NCI-H146 treated with DMSO at 0.1 percent for 48 hours (cell line): ENCODE measurements at regions not wholly inside any gene's neighbourhood (a gene's known extent, or its start where the extent isn't known, plus 50 kb on each side); places are given as distances from the start of the nearest gene placed in this dataset.

Source experiments
- DNase-seq: peaks from one replicate; lab custom pipeline; 2025; ENCODE audit not compliant: unreplicated experiment; lab: John Stamatoyannopoulos, UW

- DNase-seq: no peak
Observed at GRCh38 chr6:81484251-81484650, 268.2 kb downstream of the TENT5A start.

- DNase-seq: no peak
Observed at GRCh38 chr6:81480139-81480538, 272.3 kb downstream of the TENT5A start.

GRCh38 chr6:81476881-81477280, 275.6 kb downstream of the TENT5A start:
- no peak for DNase-seq

GRCh38 chr6:81475646-81476045, 276.8 kb downstream of the TENT5A start:
- no peak for DNase-seq

- DNase-seq: no peak
Observed at GRCh38 chr6:81465859-81466258, 286.6 kb downstream of the TENT5A start.

- DNase-seq: no peak
Observed at GRCh38 chr6:81456416-81456815, 296.1 kb downstream of the TENT5A start.

- no peak for DNase-seq
Observed at GRCh38 chr6:81455641-81456040, 296.8 kb downstream of the TENT5A start.

- no peak for DNase-seq
Observed at GRCh38 chr6:81451787-81452186, 300.7 kb downstream of the TENT5A start.

GRCh38 chr6:81450180-81450579, 302.3 kb downstream of the TENT5A start:
- no peak for DNase-seq

- no peak for DNase-seq
Observed at GRCh38 chr6:81446509-81446908, 306.0 kb downstream of the TENT5A start.

- DNase-seq: no peak
Observed at GRCh38 chr6:81439417-81439816, 313.1 kb downstream of the TENT5A start.

- DNase-seq: no peak
Observed at GRCh38 chr6:81436990-81437389, 315.5 kb downstream of the TENT5A start.

- DNase-seq: no peak
Observed at GRCh38 chr6:81413306-81413705, 339.2 kb downstream of the TENT5A start.

GRCh38 chr6:81401970-81402690, 350.4 kb downstream of the TENT5A start:
- DNase-seq: no peak

GRCh38 chr6:81396916-81397315, 355.6 kb downstream of the TENT5A start:
- no peak for DNase-seq

- no peak for DNase-seq
Observed at GRCh38 chr6:81387163-81387562, 365.3 kb downstream of the TENT5A start.

GRCh38 chr6:81384921-81385320, 367.6 kb downstream of the TENT5A start:
- no peak for DNase-seq

- no peak for DNase-seq
Observed at GRCh38 chr6:81383472-81383871, 369.0 kb downstream of the TENT5A start.

GRCh38 chr6:81382852-81383251, 369.6 kb downstream of the TENT5A start:
- DNase-seq: no peak

GRCh38 chr6:81381382-81381916, 371.0 kb downstream of the TENT5A start:
- DNase-seq: no peak

GRCh38 chr6:81380718-81381338, 371.7 kb downstream of the TENT5A start:
- DNase-seq: no peak

- no peak for DNase-seq
Observed at GRCh38 chr6:81376745-81377144, 375.7 kb downstream of the TENT5A start.

GRCh38 chr6:81373414-81373813, 379.1 kb downstream of the TENT5A start:
- no peak for DNase-seq
